Liver (tissue), 8 donors: ENCODE measurements at regions not wholly inside any gene's neighbourhood (a gene's known extent, or its start where the extent isn't known, plus 50 kb on each side); places are given as distances from the start of the nearest gene placed in this dataset.

Experiments
- DNase-seq: peaks from one replicate; pipeline ENCODE4 v3.0.0-alpha.2; 2017; ENCODE audit warnings: low spot score
- H3K27ac ChIP-seq, 2 donors: one replicate each; pipeline ENCODE4 v1.7.0; 2013; ENCODE audit warnings: inconsistent platforms in 2 of 2, low read length in 2 of 2, control low read depth in 1 of 2, low read depth in 1 of 2, mild to moderate bottlenecking in 1 of 2
- H3K27me3 ChIP-seq, 4 donors: one replicate each; pipeline versions ENCODE4 v1.6.1 to v1.7.0; 2013; ENCODE audit warnings: low read length in 3 of 4, inconsistent platforms in 1 of 4, mild to moderate bottlenecking in 1 of 4, moderate library complexity in 1 of 4; ENCODE audit not compliant: control insufficient read depth in 4 of 4, insufficient read depth in 4 of 4
- H3K36me3 ChIP-seq, 4 donors: one replicate each; pipeline versions ENCODE4 v1.6.1 to v1.7.0; 2013; ENCODE audit warnings: low read length in 3 of 4, mild to moderate bottlenecking in 3 of 4, low read depth in 1 of 4, moderate library complexity in 1 of 4; ENCODE audit not compliant: control insufficient read depth in 4 of 4, insufficient read depth in 3 of 4
- H3K4me1 ChIP-seq, 4 donors: one replicate each; pipeline versions ENCODE4 v1.6.1 to v1.7.0; 2013; ENCODE audit warnings: low read length in 3 of 4, mild to moderate bottlenecking in 3 of 4, moderate library complexity in 1 of 4; ENCODE audit not compliant: control insufficient read depth in 4 of 4, insufficient read depth in 4 of 4
- H3K4me3 ChIP-seq, 3 donors: one replicate each; pipeline versions ENCODE4 v1.6.1 to v1.7.0; 2013; ENCODE audit warnings: low read length in 3 of 3, control low read depth in 1 of 3, low read depth in 1 of 3, mild to moderate bottlenecking in 1 of 3
- H3K9ac ChIP-seq, 2 donors: one replicate each; pipeline ENCODE4 v1.7.0; 2013; ENCODE audit warnings: low read length in 2 of 2, mild to moderate bottlenecking in 2 of 2, moderate library complexity in 2 of 2, control low read depth in 1 of 2, low read depth in 1 of 2
- H3K9me3 ChIP-seq, 4 donors: one replicate each; pipeline versions ENCODE4 v1.6.1 to v1.7.0; 2013; ENCODE audit warnings: low read length in 3 of 4; ENCODE audit not compliant: control insufficient read depth in 4 of 4
- FOXA1 ChIP-seq: IDR thresholded peaks from 2 replicates; pipeline ENCODE4 v1.6.1; 2016; ENCODE audit warnings: antibody characterized with exemption
- GABPA ChIP-seq, 2 donors: IDR thresholded peaks in 1 of 2; conservative IDR thresholded peaks in 1 of 2; 2 replicates each; pipeline ENCODE4 v1.6.1; 2016; ENCODE audit warnings: antibody characterized with exemption in 2 of 2, mild to moderate bottlenecking in 1 of 2, moderate library complexity in 1 of 2
- HNF4A ChIP-seq, 2 donors: conservative IDR thresholded peaks; 2 replicates each; pipeline ENCODE4 v1.6.1; 2016; ENCODE audit warnings: antibody characterized with exemption in 2 of 2, mild to moderate bottlenecking in 2 of 2
- JUND ChIP-seq, 2 donors: IDR thresholded peaks; 2 replicates each; pipeline ENCODE4 v1.6.1; 2016; ENCODE audit warnings: antibody characterized with exemption in 2 of 2
- NR2F2 ChIP-seq: IDR thresholded peaks from 2 replicates; pipeline ENCODE4 v1.6.1; 2016; ENCODE audit warnings: antibody characterized with exemption
- RAD21 ChIP-seq, 2 donors: IDR thresholded peaks; 2 replicates each; pipeline ENCODE4 v1.6.1; 2016; ENCODE audit warnings: antibody characterized with exemption in 2 of 2, mild to moderate bottlenecking in 2 of 2
- RXRA ChIP-seq, 2 donors: IDR thresholded peaks; 2 replicates each; pipeline ENCODE4 v1.6.1; 2017 to 2018; ENCODE audit warnings: antibody characterized with exemption in 2 of 2, mild to moderate bottlenecking in 1 of 2
- SP1 ChIP-seq: IDR thresholded peaks from 2 replicates; pipeline ENCODE4 v1.6.1; 2018; ENCODE audit warnings: antibody characterized with exemption, mild to moderate bottlenecking
- TAF1 ChIP-seq: conservative IDR thresholded peaks from 2 replicates; pipeline ENCODE4 v1.6.1; 2016; ENCODE audit warnings: antibody characterized with exemption, mild to moderate bottlenecking
- YY1 ChIP-seq: IDR thresholded peaks from 2 replicates; pipeline ENCODE4 v1.6.1; 2016; ENCODE audit warnings: antibody characterized with exemption, mild to moderate bottlenecking
- WGBS: extraction: QIAGEN DNeasy Blood & Tissue Kit; methylation state at CpG from one replicate; pipeline ENCODE4 v1.1.7; 2013; 5-methylcytosine and 5-hydroxymethylcytosine counted together
- TF ChIP-seq, protein P1 (sequence below): IDR thresholded peaks from 2 replicates; pipeline ENCODE4 v1.6.1; 2016; ENCODE audit warnings: antibody characterized with exemption
- TF ChIP-seq, protein P2 (sequence below): IDR thresholded peaks from 2 replicates; pipeline ENCODE4 v1.6.1; 2016; ENCODE audit warnings: antibody characterized with exemption
- TF ChIP-seq, protein P3 (sequence below): IDR thresholded peaks from 2 replicates; pipeline ENCODE4 v1.6.1; 2016; ENCODE audit warnings: antibody characterized with exemption
- TF ChIP-seq, protein P4 (sequence below): IDR thresholded peaks from 2 replicates; pipeline ENCODE4 v1.6.1; 2016; ENCODE audit warnings: antibody characterized with exemption, mild to moderate bottlenecking
- TF ChIP-seq, protein P5 (sequence below): fragments of 150-350 bp; IDR thresholded peaks from 2 replicates; pipeline ENCODE4 v1.5.1; 2017; ENCODE audit warnings: improper control_type of control experiment, low read depth, low read length; ENCODE audit not compliant: missing input control
- donor health status: healthy.
- donor health status: healthy.
- donor health status: healthy.
- donor health status: healthy.
- donor health status: healthy.

DNA sequence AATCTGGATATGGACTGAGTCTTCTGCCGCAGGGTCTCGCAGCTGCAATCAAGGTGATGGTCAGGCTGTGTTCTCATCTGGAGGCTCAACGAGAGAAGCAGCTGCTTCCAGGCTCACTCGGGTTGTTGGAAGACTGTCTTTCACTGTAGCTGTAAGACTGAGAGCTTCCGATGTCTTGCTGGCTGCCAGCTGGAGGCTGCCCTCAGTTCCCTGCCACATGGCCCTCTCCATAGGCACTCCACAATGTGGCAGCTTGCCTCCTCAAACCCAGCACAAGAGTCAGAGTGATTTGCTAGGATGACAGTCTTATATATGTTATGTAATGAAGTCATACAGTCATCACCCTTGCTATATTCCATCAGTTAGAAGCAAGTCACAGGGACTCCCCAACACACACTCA, 290.5 kb upstream of the CDYL start:
- no peak overlapping the region for H3K4me3 ChIP-seq
- no peaks in the 10 kb centered on the region for H3K4me1 ChIP-seq
- no peak overlapping the region for H3K27ac ChIP-seq
- no peak for DNase-seq
- TF ChIP-seq SP1 (no peak), NR2F2 (no peak), TAF1 (no peak), GABPA (IDR thresholded peaks at IDR 0.05 in 1 of 2, conservative IDR thresholded peaks at IDR 0.05 in 1 of 2) (no peak), FOXA1 (no peak), JUND (IDR thresholded peaks at IDR 0.05) (no peak)
- TF ChIP-seq, protein P1, sequence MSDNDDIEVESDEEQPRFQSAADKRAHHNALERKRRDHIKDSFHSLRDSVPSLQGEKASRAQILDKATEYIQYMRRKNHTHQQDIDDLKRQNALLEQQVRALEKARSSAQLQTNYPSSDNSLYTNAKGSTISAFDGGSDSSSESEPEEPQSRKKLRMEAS: no peak
- TF ChIP-seq, protein P2, sequence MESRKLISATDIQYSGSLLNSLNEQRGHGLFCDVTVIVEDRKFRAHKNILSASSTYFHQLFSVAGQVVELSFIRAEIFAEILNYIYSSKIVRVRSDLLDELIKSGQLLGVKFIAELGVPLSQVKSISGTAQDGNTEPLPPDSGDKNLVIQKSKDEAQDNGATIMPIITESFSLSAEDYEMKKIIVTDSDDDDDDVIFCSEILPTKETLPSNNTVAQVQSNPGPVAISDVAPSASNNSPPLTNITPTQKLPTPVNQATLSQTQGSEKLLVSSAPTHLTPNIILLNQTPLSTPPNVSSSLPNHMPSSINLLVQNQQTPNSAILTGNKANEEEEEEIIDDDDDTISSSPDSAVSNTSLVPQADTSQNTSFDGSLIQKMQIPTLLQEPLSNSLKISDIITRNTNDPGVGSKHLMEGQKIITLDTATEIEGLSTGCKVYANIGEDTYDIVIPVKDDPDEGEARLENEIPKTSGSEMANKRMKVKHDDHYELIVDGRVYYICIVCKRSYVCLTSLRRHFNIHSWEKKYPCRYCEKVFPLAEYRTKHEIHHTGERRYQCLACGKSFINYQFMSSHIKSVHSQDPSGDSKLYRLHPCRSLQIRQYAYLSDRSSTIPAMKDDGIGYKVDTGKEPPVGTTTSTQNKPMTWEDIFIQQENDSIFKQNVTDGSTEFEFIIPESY: no peak
- TF ChIP-seq, protein P3, sequence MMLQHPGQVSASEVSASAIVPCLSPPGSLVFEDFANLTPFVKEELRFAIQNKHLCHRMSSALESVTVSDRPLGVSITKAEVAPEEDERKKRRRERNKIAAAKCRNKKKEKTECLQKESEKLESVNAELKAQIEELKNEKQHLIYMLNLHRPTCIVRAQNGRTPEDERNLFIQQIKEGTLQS: no peak
- TF ChIP-seq, protein P4, sequence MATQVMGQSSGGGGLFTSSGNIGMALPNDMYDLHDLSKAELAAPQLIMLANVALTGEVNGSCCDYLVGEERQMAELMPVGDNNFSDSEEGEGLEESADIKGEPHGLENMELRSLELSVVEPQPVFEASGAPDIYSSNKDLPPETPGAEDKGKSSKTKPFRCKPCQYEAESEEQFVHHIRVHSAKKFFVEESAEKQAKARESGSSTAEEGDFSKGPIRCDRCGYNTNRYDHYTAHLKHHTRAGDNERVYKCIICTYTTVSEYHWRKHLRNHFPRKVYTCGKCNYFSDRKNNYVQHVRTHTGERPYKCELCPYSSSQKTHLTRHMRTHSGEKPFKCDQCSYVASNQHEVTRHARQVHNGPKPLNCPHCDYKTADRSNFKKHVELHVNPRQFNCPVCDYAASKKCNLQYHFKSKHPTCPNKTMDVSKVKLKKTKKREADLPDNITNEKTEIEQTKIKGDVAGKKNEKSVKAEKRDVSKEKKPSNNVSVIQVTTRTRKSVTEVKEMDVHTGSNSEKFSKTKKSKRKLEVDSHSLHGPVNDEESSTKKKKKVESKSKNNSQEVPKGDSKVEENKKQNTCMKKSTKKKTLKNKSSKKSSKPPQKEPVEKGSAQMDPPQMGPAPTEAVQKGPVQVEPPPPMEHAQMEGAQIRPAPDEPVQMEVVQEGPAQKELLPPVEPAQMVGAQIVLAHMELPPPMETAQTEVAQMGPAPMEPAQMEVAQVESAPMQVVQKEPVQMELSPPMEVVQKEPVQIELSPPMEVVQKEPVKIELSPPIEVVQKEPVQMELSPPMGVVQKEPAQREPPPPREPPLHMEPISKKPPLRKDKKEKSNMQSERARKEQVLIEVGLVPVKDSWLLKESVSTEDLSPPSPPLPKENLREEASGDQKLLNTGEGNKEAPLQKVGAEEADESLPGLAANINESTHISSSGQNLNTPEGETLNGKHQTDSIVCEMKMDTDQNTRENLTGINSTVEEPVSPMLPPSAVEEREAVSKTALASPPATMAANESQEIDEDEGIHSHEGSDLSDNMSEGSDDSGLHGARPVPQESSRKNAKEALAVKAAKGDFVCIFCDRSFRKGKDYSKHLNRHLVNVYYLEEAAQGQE: no peak
- no peak overlapping the region for H3K9ac ChIP-seq
- no peaks in the 10 kb centered on the region for H3K36me3 ChIP-seq
- no peaks in the 10 kb centered on the region for H3K27me3 ChIP-seq
- 90% methylated on average over 5 of the region's 5 CpGs for WGBS
- peaks cover 2 to 19% (median 6%) of the 10 kb centered on the region in 4 donors for H3K9me3 ChIP-seq

DNA sequence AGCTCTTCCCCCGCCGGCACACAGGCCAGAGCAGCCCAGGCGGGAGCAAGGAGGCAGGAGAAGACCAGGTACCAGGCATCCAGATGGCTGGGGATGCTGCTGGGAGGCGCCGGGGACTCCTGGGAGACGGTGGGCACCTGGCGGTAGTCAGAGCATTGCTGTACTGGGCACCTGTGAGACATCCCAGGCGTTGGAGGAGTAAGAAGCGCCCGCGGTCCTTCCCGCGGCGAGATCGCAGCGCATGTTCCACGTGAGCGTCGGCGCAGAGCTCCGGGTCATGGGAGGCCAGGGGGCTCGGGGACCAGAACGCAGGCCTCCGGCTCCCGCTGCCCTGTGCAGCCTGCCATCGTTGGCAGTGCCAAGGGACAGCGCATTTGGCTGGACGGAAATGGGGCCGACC, 293.7 kb upstream of the CDYL start:
- no peaks in the 10 kb centered on the region for H3K36me3 ChIP-seq
- no peak for DNase-seq
- H3K27ac ChIP-seq: no peak overlapping the region
- H3K4me3 ChIP-seq: no peak overlapping the region
- TF ChIP-seq HNF4A (conservative IDR thresholded peaks at IDR 0.05) (no peak), GABPA (IDR thresholded peaks at IDR 0.05 in 1 of 2, conservative IDR thresholded peaks at IDR 0.05 in 1 of 2) (no peak), SP1 (no peak), JUND (IDR thresholded peaks at IDR 0.05) (no peak), FOXA1 (no peak), TAF1 (no peak), RAD21 (IDR thresholded peaks at IDR 0.05) (no peak), NR2F2 (no peak), RXRA (IDR thresholded peaks at IDR 0.05) (no peak), YY1 (no peak)
- TF ChIP-seq, protein P1: no peak
- TF ChIP-seq, protein P5, sequence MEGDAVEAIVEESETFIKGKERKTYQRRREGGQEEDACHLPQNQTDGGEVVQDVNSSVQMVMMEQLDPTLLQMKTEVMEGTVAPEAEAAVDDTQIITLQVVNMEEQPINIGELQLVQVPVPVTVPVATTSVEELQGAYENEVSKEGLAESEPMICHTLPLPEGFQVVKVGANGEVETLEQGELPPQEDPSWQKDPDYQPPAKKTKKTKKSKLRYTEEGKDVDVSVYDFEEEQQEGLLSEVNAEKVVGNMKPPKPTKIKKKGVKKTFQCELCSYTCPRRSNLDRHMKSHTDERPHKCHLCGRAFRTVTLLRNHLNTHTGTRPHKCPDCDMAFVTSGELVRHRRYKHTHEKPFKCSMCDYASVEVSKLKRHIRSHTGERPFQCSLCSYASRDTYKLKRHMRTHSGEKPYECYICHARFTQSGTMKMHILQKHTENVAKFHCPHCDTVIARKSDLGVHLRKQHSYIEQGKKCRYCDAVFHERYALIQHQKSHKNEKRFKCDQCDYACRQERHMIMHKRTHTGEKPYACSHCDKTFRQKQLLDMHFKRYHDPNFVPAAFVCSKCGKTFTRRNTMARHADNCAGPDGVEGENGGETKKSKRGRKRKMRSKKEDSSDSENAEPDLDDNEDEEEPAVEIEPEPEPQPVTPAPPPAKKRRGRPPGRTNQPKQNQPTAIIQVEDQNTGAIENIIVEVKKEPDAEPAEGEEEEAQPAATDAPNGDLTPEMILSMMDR: no peak
- TF ChIP-seq, protein P2: no peak
- TF ChIP-seq, protein P4: no peak
- TF ChIP-seq, protein P3: no peak
- no peaks in the 10 kb centered on the region for H3K4me1 ChIP-seq
- peaks cover 0 to 4% (median 0%) of the 10 kb centered on the region in 4 donors for H3K9me3 ChIP-seq
- peaks cover 0 to 10% (median 0%) of the 10 kb centered on the region in 4 donors for H3K27me3 ChIP-seq
- 94% methylated on average over 29 of the region's 29 CpGs for WGBS
- no peak overlapping the region for H3K9ac ChIP-seq
